Stimulated activated naive CD4-positive, alpha-beta T cell (primary cell): ENCODE measurements at regions not wholly inside any gene's neighbourhood (a gene's known extent, or its start where the extent isn't known, plus 50 kb on each side); places are given as distances from the start of the nearest gene placed in this dataset.
"Not testable (repeated sequence)": the region's sequence is repeated elsewhere in the genome, so short reads cannot be mapped to it uniquely, and the experiment has no call there.

Experiments
- DNase-seq, 6 experiments: peaks; one replicate each; lab custom pipeline; 2025; lab: John Stamatoyannopoulos, UW

GRCh38 chr2:118464546-118465265 lies 376.4 kb downstream of the INSIG2 start:
- DNase-seq = no peak

GRCh38 chr2:118464046-118464445 lies 375.8 kb downstream of the INSIG2 start:
- DNase-seq = no peak

- no peak for DNase-seq
Measured at GRCh38 chr2:118460425-118460824, 372.2 kb downstream of the INSIG2 start.

- no peak for DNase-seq
Measured at GRCh38 chr2:118459426-118459825, 371.2 kb downstream of the INSIG2 start.

GRCh38 chr2:118457951-118458350 lies 369.7 kb downstream of the INSIG2 start:
- DNase-seq = no peak

GRCh38 chr2:118449401-118449800 lies 361.1 kb downstream of the INSIG2 start:
- DNase-seq = no peak

GRCh38 chr2:118443596-118443995 lies 355.3 kb downstream of the INSIG2 start:
- DNase-seq = no peak

GRCh38 chr2:118442996-118443553 lies 354.8 kb downstream of the INSIG2 start:
- no peak for DNase-seq

GRCh38 chr2:118442046-118442445 lies 353.8 kb downstream of the INSIG2 start:
- no peak for DNase-seq

GRCh38 chr2:118440404-118441098 lies 352.3 kb downstream of the INSIG2 start:
- no peak for DNase-seq

- no peak for DNase-seq
Measured at GRCh38 chr2:118437501-118437900, 349.2 kb downstream of the INSIG2 start.

- no peak for DNase-seq
Measured at GRCh38 chr2:118431997-118432396, 343.7 kb downstream of the INSIG2 start.

GRCh38 chr2:118431586-118431985 lies 343.3 kb downstream of the INSIG2 start:
- DNase-seq = no peak

GRCh38 chr2:118431165-118431517 lies 342.9 kb downstream of the INSIG2 start:
- no peak for DNase-seq

GRCh38 chr2:118430510-118431164 lies 342.4 kb downstream of the INSIG2 start:
- no peak for DNase-seq

GRCh38 chr2:118425191-118425590 lies 336.9 kb downstream of the INSIG2 start:
- no peak for DNase-seq

- DNase-seq = no peak
Measured at GRCh38 chr2:118423776-118424175, 335.5 kb downstream of the INSIG2 start.

GRCh38 chr2:118421648-118422047 lies 333.4 kb downstream of the INSIG2 start:
- DNase-seq = no peak

GRCh38 chr2:118417406-118418120 lies 329.3 kb downstream of the INSIG2 start:
- no peak for DNase-seq

- DNase-seq = not testable (repeated sequence)
Measured at GRCh38 chr2:118415186-118415585, 326.9 kb downstream of the INSIG2 start.

- DNase-seq = no peak
Measured at GRCh38 chr2:118403658-118404451, 315.6 kb downstream of the INSIG2 start.
